ENCODE measurements at regions not wholly inside any gene's neighbourhood (a gene's known extent, or its start where the extent isn't known, plus 50 kb on each side); places are given as distances from the start of the nearest gene placed in this dataset.

DNA sequence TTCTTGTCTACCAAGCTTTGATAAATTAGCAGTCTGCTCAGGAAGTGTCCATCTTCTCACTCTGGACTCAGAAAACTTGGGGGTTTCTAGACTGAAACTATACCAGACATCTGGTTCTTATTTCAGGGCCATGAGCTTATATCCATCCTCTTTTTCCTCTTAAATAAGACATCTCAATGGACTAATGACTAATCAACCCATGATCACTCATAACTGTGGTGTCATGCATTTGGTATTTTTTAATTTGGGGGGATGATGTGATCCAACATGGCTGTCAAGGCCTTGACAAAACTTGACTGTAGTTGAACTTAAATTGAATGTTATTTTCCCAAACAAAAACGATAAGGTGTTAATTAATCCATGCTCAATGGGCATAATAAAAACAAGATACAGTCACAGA is 87.8 kb downstream of the GPRASP3 start:
- TF ChIP-seq, protein P1, sequence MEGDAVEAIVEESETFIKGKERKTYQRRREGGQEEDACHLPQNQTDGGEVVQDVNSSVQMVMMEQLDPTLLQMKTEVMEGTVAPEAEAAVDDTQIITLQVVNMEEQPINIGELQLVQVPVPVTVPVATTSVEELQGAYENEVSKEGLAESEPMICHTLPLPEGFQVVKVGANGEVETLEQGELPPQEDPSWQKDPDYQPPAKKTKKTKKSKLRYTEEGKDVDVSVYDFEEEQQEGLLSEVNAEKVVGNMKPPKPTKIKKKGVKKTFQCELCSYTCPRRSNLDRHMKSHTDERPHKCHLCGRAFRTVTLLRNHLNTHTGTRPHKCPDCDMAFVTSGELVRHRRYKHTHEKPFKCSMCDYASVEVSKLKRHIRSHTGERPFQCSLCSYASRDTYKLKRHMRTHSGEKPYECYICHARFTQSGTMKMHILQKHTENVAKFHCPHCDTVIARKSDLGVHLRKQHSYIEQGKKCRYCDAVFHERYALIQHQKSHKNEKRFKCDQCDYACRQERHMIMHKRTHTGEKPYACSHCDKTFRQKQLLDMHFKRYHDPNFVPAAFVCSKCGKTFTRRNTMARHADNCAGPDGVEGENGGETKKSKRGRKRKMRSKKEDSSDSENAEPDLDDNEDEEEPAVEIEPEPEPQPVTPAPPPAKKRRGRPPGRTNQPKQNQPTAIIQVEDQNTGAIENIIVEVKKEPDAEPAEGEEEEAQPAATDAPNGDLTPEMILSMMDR (IDR thresholded peaks at IDR 0.05), result no peak
- TF ChIP-seq POLR2A (IDR thresholded peaks at IDR 0.05) (no peak), POLR2AphosphoS5 (IDR thresholded peaks at IDR 0.05) (no peak)
